Posterior vena cava (tissue), 2 donors: ENCODE measurements at regions not wholly inside any gene's neighbourhood (a gene's known extent, or its start where the extent isn't known, plus 50 kb on each side); places are given as distances from the start of the nearest gene placed in this dataset.
"Not testable (repeated sequence)": the region's sequence is repeated elsewhere in the genome, so short reads cannot be mapped to it uniquely, and the experiment has no call there.

Experiments
- DNase-seq: peaks from one replicate; pipeline ENCODE4 v3.0.0-alpha.2; 2020; ENCODE audit warnings: low spot score
- intact Hi-C, 2 donors: fragments of 100-400 bp; cut with DNase I; formaldehyde crosslinking; loops; one replicate each; pipeline versions ENCODE4 v1.14.1 to v1.14.2; 2022 to 2023
- donor health status: DM: yes; HTN: yes; CAD: no.
- donor health status: DM: yes; HTN: yes; CAD: no.

GRCh38 chr5:36452424-36453006 is 150.8 kb upstream of the RANBP3L start:
- intact Hi-C loops = no loop called here
- DNase-seq = no peak

GRCh38 chr5:36457511-36458270 is 148.7 kb upstream of the SLC1A3 start:
- no peak for DNase-seq
- intact Hi-C loops = no loop called here

DNA sequence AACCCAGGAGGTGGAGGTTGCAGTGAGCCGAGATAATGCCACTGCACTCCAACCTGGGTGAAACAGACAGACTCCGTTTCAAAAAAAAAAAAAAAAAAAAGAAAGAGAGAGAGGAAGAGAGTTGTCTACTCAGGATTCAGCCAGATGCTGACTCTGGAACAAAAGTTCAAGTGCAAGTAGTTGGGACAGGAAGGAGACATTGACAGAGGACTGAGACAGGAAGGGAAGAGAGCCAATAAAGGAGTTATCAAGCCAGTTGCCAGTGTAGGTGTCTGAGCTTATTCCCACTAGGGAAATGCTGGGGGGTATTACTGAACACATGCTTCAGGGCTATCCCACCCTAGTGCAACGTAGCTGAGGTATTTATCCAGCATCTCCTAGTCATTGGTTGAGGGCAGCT is 147.7 kb upstream of the SLC1A3 start:
- intact Hi-C loops = no loop called here

DNA sequence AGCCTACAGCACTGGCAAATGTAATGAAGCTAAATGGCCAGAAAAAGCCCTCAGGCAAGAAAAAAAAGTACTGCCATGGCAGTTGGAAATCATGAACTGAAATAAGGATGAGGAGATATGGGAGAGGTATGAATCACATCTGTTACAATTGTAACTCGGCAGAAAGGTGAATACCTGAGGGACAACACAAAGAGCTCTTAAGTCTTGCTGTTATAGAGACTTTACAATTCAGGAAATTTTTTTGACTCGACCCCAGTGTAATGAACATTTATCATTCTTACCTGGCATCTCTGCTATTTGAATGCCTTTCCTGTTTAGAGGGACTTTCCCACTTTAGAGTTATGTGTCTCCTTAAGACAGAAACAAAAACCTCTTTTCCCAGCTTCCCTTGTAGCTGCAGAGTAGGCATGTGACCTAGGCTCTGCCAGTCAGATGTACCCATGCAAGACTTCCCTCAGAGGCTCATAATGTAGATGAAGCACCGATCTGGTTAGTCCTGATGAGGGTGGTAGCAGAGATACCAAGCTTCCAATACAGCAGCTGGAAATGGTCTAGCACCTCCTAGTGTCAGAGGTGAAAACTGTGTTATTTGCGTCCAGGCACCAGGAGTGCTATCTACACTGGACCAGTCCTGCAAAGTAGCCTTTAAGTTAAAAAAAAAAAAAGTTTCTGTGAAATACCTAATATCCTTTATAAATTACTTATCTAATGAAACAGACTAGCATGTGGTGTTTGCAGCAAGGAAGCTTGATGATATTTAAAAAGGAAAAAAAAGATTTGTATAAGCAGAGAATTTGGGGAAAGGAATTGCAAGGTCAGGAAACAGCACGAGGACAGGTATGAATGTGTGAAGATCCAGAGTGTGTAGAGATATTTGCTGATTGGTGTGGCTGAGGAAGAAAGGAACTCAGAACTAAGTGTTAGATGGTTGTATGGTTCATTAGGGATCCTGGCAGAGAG is 146.9 kb upstream of the SLC1A3 start:
- no peak for DNase-seq
- intact Hi-C loops = no loop called here

More for the DNA sequence above, 147.7 kb upstream of the SLC1A3 start:
- no peak for DNase-seq

GRCh38 chr5:36462295-36463021 is 143.9 kb upstream of the SLC1A3 start:
- intact Hi-C loops = no loop called here

DNA sequence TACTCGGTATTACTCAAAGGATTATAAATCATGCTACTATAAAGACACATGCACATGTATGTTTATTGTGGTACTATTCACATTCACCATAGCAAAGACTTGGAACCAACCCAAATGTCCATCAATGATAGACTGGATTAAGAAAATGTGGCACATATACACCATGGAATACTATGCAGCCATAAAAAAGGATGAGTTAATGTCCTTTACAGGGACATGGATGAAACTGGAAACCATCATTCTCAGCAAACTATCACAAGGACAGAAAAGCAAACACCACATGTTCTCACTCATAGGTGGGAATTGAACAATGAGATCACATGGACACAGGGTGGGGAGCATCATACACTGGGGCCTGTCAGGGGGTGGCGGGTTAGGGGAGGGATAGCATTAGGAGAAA is 130.5 kb upstream of the SLC1A3 start:
- intact Hi-C loops = not testable (repeated sequence)

More at GRCh38 chr5:36462295-36463021, 143.9 kb upstream of the SLC1A3 start:
- DNase-seq = no peak

DNA sequence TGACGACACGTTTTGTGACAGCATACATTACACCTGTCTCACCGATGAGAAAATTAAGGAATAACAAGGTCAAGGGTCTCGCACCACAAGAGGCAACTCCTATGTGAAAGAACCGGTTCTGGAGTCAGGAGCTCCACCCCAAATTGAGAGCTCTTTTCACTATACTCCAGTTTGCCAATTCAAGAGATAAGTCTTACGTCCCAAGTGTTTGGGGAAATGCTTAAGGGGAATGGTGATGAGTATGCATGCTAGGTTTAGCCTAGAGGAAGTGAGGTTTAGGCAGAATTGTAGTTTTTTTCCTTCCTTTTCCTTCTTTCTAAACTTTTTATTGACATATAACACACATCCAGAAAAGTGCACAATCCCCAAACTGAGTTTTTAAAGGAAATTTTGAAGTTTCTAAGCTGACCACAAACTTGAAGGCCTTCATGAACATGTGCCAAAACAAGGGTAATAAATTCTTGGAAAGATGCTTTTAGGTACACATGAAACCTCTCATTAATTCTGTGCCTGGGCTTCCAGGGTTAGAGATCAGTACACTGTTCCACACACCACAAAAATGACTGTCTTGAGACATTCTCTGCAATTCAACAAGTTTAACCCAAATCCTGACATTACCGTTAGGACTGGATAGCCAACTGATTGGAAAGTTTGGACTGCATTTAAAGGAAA is 127.6 kb upstream of the SLC1A3 start:
- intact Hi-C loops = no loop called here
- no peak for DNase-seq

More for the DNA sequence above, 130.5 kb upstream of the SLC1A3 start:
- DNase-seq = not testable (repeated sequence)

DNA sequence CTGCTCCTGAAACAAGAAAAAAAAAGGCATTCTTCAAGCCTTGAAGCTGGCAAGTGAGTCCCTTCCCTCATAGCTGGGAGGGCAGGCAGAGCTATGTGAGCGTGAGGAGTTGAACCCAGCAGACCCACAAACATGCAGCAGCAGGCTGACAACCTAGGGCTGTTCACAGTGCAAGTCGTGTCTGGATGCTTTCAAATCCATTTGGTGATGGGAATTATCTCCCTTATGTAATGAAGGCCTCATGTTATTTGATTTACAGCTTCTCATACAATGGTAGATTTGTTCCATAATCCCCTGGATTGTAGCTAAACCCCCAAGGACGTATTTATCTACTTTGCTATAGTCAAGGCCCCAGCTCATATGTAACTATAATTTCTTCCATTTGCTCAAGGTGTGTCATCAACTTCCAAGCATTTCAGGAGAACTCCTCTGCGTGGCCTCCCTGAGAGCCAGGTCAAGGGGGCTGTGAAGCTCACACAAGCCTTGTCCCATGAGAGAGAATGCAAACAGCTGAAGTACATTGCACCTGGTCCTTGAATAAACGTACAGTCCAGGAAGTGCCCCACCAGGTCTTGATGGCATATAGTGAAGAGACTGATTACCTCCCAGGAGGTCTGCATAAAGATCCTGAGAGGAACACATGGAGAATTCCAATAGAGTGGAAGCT is 124.8 kb upstream of the SLC1A3 start:
- DNase-seq = no peak
- intact Hi-C loops = no loop called here

- no peak for DNase-seq
- intact Hi-C loops = no loop called here
These were observed 123.6 kb upstream of the SLC1A3 start for GRCh38 chr5:36482812-36483211.

- intact Hi-C loops = no loop called here
- DNase-seq = no peak
These were observed 116.9 kb upstream of the SLC1A3 start for GRCh38 chr5:36489505-36489904.

DNA sequence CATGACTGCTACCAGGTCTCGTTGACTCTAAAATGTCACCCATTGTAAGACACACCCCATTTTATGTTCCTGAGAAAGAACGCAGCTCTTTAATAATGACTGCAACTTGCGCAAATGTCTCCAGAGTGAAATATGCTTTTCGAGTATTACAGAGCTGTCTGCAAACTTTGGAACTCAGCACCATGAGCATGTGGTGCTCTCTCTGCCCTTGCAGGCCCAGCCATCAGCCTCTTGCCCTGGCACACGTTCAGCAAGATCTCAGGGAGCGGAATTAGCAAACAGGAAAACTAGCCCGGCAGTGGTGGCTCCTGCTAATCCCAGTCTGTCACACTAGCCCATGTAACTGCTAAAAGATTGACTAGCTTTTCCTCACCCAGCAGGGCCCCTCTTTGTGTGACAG is 114.5 kb upstream of the SLC1A3 start:
- no peak for DNase-seq
- intact Hi-C loops = no loop called here

GRCh38 chr5:36492984-36493654 is 113.3 kb upstream of the SLC1A3 start:
- intact Hi-C loops = no loop called here
- no peak for DNase-seq

- DNase-seq = no peak
- intact Hi-C loops = no loop called here
These were observed 112.4 kb upstream of the SLC1A3 start for GRCh38 chr5:36494028-36494427.

DNA sequence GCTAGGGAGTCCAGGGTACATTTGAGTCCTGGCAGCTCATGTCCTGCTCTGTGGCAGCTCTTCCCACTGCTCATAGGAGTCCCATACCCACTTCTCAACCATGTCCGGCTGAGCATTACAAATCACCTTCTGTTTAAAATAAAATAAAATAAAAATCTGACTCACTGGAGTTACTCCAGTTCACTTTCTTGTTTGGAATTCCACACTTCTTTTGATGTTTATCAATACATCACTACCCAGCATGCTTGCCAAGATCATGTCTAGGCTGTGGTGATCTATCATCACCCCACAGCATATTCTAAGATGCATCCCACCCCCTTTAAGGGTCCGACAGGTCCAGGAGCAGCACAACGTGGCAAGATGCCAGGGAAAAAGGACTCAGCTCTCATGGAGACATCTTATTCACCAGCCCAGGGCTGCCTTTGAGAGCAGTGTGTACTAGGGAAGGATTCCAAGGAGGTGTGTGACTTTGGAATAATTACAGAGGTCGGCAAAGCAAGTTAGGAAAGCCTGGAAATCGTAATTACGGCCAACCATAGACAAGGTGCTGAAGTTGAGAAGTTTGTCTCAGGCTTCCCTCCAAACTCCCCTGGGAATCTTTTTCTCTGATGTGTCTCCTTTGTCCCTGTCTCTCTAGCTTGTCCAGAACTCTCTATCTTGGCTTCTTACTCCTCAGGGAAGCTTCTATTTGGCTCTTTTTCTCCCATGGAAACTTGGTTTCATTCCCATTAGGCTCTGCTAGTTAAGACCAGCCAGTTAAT is 111.4 kb upstream of the SLC1A3 start:
- intact Hi-C loops = no loop called here
- DNase-seq = no peak

DNA sequence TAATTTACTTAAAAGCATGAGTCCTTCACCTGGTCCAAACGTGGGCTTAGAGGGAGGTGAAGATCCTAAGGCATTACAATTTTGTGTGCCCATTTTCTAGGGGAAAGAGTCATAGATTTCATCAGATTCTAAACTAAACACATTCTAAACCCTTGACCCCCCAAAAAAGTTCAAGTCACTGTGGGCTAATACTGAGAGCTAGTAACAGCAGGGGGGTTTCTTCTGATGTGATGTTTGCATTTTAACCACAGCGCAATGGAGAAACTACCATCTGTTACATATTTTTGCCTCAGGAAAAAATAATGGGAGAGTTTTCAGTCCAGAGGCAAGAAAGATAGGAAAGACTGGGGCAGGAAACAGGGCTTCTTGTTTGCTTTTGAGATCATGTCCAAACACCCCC is 110.8 kb upstream of the SLC1A3 start:
- intact Hi-C loops = no loop called here
- DNase-seq = no peak

GRCh38 chr5:36496471-36496870 is 109.9 kb upstream of the SLC1A3 start:
- no peak for DNase-seq
- intact Hi-C loops = no loop called here

- DNase-seq = no peak
- intact Hi-C loops = loop anchor here (5.0 kb wide), 1 partner anchor 85 kb away; no protein-coding TSS in a partner anchor
These were observed 103.8 kb upstream of the SLC1A3 start for GRCh38 chr5:36502608-36503007.
